Sigmoid colon (tissue), 4 donors: ENCODE measurements at regions not wholly inside any gene's neighbourhood (a gene's known extent, or its start where the extent isn't known, plus 50 kb on each side); places are given as distances from the start of the nearest gene placed in this dataset.

Experiments used
- EP300 ChIP-seq, 4 donors: sonication (generic); formaldehyde crosslinking; IDR thresholded peaks; one replicate each; pipeline ENCODE4 v1.6.1; 2017; ENCODE audit warnings: antibody characterized with exemption in 4 of 4
- POLR2A ChIP-seq, 2 donors: fragments of 450-650 bp; IDR thresholded peaks; one replicate each; pipeline ENCODE4 v1.6.1; 2016; ENCODE audit warnings: antibody characterized with exemption in 2 of 2, mild to moderate bottlenecking in 2 of 2, moderate library complexity in 2 of 2
- POLR2AphosphoS5 ChIP-seq, 4 donors: sonication (generic); formaldehyde crosslinking; IDR thresholded peaks; one replicate each; pipeline ENCODE4 v1.6.1; 2017; ENCODE audit warnings: antibody characterized with exemption in 4 of 4
- TF ChIP-seq, protein P1 (sequence below), 4 experiments: fragments of 450-650 bp in 3 of 4; fragments of 200-600 bp in 1 of 4; IDR thresholded peaks; one replicate each; pipeline ENCODE4 v1.5.1; 2016 to 2019; ENCODE audit warnings: antibody characterized with exemption in 4 of 4, mild to moderate bottlenecking in 3 of 4, moderate library complexity in 2 of 4

GRCh38 chr3:94429517-94429916 lies 366.7 kb downstream of the NSUN3 start:
- no peak for TF ChIP-seq POLR2A (IDR thresholded peaks at IDR 0.05)
- TF ChIP-seq, protein P1, sequence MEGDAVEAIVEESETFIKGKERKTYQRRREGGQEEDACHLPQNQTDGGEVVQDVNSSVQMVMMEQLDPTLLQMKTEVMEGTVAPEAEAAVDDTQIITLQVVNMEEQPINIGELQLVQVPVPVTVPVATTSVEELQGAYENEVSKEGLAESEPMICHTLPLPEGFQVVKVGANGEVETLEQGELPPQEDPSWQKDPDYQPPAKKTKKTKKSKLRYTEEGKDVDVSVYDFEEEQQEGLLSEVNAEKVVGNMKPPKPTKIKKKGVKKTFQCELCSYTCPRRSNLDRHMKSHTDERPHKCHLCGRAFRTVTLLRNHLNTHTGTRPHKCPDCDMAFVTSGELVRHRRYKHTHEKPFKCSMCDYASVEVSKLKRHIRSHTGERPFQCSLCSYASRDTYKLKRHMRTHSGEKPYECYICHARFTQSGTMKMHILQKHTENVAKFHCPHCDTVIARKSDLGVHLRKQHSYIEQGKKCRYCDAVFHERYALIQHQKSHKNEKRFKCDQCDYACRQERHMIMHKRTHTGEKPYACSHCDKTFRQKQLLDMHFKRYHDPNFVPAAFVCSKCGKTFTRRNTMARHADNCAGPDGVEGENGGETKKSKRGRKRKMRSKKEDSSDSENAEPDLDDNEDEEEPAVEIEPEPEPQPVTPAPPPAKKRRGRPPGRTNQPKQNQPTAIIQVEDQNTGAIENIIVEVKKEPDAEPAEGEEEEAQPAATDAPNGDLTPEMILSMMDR (IDR thresholded peaks at IDR 0.05): no peak
- TF ChIP-seq POLR2AphosphoS5 (IDR thresholded peaks at IDR 0.05): no peak
- TF ChIP-seq EP300 (IDR thresholded peaks at IDR 0.05): no peak
